ENCODE measurements at regions not wholly inside any gene's neighbourhood (a gene's known extent, or its start where the extent isn't known, plus 50 kb on each side); places are given as distances from the start of the nearest gene placed in this dataset.

- TF ChIP-seq POLR2AphosphoS5 (IDR thresholded peaks at IDR 0.05; ENCODE audit: low read depth) (no peak), SPI1 (IDR thresholded peaks at IDR 0.05; ENCODE audit: borderline replicate concordance, low read depth) (no peak; the same call in 1 of the 2 replicates), CTCF (IDR thresholded peaks at IDR 0.05; ENCODE audit: insufficient read depth, low read length) (no peak)
- TF ChIP-seq, protein P1, sequence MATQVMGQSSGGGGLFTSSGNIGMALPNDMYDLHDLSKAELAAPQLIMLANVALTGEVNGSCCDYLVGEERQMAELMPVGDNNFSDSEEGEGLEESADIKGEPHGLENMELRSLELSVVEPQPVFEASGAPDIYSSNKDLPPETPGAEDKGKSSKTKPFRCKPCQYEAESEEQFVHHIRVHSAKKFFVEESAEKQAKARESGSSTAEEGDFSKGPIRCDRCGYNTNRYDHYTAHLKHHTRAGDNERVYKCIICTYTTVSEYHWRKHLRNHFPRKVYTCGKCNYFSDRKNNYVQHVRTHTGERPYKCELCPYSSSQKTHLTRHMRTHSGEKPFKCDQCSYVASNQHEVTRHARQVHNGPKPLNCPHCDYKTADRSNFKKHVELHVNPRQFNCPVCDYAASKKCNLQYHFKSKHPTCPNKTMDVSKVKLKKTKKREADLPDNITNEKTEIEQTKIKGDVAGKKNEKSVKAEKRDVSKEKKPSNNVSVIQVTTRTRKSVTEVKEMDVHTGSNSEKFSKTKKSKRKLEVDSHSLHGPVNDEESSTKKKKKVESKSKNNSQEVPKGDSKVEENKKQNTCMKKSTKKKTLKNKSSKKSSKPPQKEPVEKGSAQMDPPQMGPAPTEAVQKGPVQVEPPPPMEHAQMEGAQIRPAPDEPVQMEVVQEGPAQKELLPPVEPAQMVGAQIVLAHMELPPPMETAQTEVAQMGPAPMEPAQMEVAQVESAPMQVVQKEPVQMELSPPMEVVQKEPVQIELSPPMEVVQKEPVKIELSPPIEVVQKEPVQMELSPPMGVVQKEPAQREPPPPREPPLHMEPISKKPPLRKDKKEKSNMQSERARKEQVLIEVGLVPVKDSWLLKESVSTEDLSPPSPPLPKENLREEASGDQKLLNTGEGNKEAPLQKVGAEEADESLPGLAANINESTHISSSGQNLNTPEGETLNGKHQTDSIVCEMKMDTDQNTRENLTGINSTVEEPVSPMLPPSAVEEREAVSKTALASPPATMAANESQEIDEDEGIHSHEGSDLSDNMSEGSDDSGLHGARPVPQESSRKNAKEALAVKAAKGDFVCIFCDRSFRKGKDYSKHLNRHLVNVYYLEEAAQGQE (IDR thresholded peaks at IDR 0.05; ENCODE audit: insufficient replicate concordance, low read depth), result no peak
Measured at GRCh38 chr7:112982441-112983063, 104.1 kb downstream of the GPR85 start.
